ENCODE measurements at regions not wholly inside any gene's neighbourhood (a gene's known extent, or its start where the extent isn't known, plus 50 kb on each side); places are given as distances from the start of the nearest gene placed in this dataset.

GRCh38 chr18:46265196-46266156 lies 161.3 kb downstream of the HAUS1 start:
- DNase-seq (ENCODE audit: low spot score) = no peak

DNA sequence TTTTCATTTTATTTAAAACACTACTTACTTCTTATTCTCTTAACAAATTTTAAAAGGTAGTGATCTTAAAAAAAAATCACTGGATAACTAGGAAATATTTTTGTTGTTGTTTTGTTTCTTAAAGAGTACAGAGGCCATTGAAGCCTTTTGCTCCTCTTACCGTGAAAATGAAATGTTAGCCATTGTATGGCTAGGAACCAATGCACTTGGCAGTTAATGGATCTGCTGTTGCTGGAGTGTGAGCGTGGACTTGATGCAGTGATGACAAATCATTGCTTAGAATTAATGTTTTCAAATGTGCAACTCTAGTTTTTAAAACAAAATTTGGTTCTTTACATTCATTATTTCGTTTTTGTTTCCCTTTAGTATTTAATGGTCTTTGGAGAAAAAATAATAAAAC lies 162.3 kb downstream of the HAUS1 start:
- DNase-seq (ENCODE audit: low spot score) = no peak

DNA sequence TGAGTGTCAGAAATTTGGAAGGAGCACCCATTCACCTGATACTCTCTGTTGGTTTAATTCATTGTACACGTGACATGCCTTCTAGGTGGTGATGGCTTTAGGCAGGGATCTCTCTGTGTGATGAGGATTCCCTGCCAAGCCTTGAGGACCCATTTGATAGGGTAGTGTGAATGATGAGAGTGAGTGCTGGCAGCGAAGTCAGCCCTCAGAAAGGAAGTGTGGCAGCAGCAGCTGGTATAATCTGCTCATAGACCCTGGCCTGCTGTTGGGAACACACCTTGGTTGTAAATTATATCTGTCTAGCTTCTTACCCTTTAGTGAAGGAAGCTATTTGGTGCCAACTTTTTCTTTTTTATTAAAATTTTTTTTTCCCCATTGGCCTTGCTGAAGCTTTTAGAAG lies 164.5 kb downstream of the HAUS1 start:
- DNase-seq (ENCODE audit: low spot score) = no peak

GRCh38 chr18:46269275-46269674 lies 165.1 kb downstream of the HAUS1 start:
- no peak for DNase-seq (ENCODE audit: low spot score)

GRCh38 chr18:46271488-46271887 lies 167.3 kb downstream of the HAUS1 start:
- no peak for DNase-seq (ENCODE audit: low spot score)

- DNase-seq (ENCODE audit: low spot score) = no peak
These were observed 169.7 kb downstream of the HAUS1 start for GRCh38 chr18:46273861-46274260.

DNA sequence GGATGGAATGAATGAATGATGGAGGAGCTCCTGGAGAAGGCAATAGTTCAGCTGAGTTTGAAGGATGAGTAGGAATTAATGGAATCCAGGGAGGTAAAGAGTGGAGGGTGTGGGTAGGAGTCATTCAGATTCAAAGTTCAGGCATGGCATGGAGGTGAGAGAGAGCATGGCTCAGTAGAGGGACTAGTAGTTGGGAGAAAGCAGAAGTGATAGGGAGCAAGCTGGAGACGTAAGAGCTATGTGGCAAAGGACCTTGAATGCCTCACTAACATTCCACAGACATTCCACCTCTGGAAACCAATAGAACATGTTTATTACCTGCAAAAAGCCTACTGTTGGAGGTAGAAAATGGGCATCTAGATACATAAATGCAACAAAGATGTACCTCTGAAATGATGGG lies 170.1 kb downstream of the HAUS1 start:
- no peak for DNase-seq (ENCODE audit: low spot score)

DNA sequence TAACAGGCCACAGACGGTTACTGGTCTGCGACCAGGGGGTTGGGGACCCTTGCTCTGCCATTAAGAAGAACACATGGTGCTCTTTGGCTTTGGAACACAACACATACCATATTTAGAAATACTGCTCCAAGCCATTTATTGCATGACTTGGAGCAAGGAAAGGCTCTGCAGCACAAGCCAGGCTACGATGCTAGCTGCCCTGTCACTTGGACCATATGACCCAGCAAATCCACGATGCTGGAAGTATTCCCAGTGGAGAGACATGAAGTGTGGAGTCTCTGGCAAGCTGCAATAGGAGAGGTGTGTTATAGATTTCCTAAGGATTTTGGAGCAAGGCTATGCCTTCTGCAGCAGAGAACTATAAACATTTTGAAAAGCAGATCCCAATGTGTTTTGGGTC lies 171.2 kb downstream of the HAUS1 start:
- no peak for DNase-seq (ENCODE audit: low spot score)

DNA sequence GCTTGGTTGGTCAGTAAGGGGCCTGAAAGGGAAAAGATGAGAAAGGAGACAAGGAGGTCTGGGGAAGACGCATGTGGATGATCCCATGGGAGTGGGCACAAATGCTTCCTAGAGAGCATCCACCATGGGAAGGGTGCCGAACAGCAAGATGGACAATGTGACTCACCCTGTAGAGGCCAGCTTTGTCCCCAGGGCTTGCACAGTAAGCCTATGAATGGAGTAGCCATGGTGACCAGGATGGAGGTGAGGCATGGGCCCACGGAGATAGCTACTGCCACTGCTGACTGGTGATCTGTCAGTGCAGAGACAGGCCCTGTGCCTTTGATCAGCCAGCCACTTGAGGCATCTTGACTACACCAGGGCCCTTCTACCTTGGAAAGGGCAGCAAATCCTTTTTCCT lies 172.6 kb downstream of the HAUS1 start:
- DNase-seq (ENCODE audit: low spot score) = no peak

DNA sequence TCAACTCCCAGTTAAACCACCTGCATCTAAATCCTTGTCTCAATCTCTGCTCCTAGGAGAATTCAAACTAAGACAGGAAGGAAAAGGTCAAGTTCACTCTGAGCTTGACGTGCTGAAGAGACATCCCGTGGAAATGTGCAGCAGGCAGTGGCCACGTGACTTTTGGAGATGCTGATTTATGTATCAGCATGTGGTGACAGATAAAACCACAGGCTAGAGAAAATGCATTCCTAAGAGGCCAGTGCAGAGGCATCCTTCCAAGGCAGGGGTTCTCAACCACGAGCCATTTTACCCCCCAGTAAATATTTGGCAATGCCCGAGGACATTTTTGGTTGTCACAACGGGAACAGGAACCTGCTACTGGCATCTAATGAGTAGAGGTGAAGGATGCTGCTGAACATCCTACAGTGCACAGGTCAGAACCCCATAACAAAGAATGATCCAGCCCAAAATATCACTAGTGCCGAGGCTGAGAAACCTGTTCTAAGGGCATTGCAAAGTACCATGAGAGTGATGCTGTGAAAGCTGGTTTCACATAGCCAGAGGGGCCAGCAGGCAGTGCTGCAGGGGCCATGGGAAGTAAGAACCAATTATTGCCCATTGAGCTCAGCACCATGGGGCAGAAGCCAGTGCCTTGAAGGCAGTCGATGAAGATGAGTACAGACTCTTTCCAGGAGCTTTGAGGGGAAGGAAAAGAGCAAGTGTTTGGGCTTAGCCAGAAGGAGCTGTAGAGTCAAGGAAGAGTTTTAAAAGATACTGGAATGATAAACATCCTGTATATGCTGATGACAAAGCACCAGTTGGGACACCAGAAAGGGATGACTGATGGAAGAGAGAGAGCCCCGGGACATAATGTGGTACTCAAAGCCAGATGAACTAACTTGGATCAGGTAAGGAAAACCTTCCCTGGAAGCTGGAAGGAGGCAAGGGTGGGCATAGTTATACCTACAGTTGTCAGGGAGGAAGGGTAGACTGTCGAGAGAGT lies 174.6 kb downstream of the HAUS1 start:
- peak; percentile 64 for DNase-seq (ENCODE audit: low spot score)

DNA sequence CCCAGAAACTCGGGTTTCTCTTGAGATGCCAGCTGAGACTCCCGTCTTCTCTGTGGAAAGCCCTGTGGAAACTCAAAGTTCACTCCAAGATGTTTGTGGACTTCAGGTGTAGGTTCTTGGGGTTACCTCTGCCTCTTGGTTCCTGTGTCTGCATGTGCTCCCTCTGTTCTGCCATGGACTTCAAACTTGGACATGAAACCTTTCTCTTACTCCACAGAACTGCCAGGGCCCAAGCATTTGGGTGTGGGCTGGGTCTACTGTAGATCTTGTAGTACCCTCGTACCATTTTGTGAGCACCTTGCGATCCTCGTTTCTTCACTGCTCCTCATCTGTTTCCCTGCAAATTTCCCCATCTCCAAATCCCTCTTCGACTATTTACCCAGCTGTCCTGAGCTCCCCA lies 175.5 kb downstream of the HAUS1 start:
- no peak for DNase-seq (ENCODE audit: low spot score)

- DNase-seq (ENCODE audit: low spot score) = peak; percentile 88
These were observed 177.3 kb downstream of the HAUS1 start for GRCh38 chr18:46281185-46282176.

DNA sequence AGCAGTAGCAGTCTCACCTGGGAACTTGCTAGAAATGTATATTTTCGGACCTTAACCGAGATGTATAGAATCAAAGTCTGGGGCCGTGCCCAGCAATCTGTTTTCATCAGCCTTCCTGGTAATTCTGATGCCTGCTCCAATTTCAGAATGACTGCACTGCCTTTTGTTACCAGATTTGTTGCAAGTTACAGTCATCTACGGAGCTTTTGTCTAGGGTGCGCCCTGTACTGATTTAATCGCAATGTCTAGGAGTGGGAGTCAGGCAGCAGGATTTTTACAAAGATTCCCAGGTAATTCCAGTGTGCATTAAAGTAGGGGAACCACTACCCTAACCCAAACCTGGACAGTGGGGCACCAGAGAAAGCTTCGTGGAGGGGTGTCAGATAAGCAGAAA lies 178.0 kb downstream of the HAUS1 start:
- DNase-seq (ENCODE audit: low spot score) = no peak

GRCh38 chr18:46282646-46283045 lies 178.5 kb downstream of the HAUS1 start:
- DNase-seq (ENCODE audit: low spot score) = no peak

DNA sequence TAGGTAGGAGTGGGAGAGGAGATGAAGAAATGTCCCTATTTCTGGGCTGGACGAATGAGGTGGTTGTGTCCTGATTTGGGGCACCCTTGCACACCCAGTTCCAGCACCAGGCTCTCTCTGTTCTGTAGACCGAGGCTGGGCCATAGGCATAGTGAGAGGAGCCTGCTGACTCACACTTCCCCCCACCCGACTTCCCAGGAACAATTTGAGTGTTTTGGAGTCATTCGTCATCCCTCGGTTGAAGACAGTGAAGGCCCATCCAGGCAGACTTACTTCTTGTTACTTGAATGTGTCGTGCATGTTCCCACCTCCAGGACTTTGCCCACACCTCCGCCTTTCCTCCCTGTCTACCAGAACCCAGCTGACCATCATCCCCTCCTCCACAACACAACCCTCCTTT lies 179.1 kb downstream of the HAUS1 start:
- no peak for DNase-seq (ENCODE audit: low spot score)

DNA sequence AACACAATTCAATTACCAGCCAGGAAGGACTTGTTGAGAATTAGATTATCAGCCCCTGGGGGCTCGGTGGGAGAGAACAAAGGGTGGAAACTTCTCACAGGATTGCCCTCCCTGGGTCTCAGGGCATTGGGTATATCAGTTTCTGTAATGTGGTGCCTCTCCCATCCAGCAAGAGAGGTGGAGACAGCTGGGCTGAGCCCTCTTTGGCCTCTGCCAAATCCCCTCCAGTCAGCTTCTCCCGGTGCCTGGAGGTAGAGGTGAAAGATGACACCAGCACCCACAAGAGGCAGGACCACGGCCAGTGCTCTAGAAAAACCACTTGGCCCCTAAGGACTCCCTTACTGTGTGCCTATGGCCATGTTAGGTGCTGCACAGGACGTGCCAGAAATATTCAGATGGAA lies 179.7 kb downstream of the HAUS1 start:
- no peak for DNase-seq (ENCODE audit: low spot score)

- DNase-seq (ENCODE audit: low spot score) = no peak
These were observed 185.3 kb downstream of the HAUS1 start for GRCh38 chr18:46289463-46289862.

DNA sequence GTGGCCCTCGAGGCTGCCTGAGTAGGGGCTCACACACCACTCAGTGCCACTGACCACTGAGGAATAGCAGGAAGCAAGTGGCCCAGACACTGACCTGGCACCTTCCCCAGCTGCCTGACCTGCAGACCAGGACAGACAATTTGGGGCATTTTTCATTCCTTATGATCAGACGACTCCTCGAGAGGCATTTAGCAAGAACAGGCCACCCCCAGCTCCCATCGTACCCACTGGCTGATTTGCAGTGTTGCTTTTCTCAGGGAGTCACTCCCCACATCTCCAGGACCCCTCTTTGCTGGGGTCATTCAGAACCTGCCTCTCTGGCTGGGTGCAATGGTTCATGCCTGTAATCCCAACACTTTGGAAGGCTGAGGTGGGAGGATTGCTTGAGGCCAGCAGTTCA lies 185.7 kb downstream of the HAUS1 start:
- no peak for DNase-seq (ENCODE audit: low spot score)

- no peak for DNase-seq (ENCODE audit: low spot score)
These were observed 186.3 kb downstream of the HAUS1 start for GRCh38 chr18:46290440-46291020.

- no peak for DNase-seq (ENCODE audit: low spot score)
These were observed 187.0 kb downstream of the HAUS1 start for GRCh38 chr18:46291149-46291548.

DNA sequence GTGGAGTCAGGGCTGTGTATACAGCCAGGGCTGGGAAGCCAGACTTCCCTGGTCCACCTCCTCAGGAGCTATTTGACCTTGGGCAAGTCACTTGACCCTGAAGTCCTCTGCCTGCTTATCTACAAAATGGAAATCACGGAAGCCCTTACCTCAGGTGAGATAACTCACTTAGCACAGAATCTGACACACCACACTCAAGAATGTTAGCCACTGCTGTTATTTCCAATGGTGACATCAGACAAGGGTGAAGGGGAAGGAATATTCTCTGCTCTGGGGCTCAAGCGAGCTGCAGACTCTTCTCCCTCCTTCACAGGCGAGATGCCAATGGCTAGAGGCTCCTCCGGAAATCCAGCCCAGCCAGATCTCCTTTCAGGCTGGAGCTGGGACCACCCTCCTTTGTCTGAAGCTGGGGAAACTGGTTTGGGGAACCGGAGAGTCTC lies 189.6 kb downstream of the HAUS1 start:
- no peak for DNase-seq (ENCODE audit: low spot score)

Data from AG20443 (cell line).